GM19025 (cell line): ENCODE measurements at regions not wholly inside any gene's neighbourhood (a gene's known extent, or its start where the extent isn't known, plus 50 kb on each side); places are given as distances from the start of the nearest gene placed in this dataset.
"Not testable (repeated sequence)": the region's sequence is repeated elsewhere in the genome, so short reads cannot be mapped to it uniquely, and the experiment has no call there.

Source experiments
- ATAC-seq: cut with Tn5 transposase; IDR thresholded peaks from one replicate; pipeline ENCODE4 v1.9.1; 2021; ENCODE audit warnings: mild to moderate bottlenecking, low read depth, moderate library complexity; ENCODE audit not compliant: unreplicated experiment

GRCh38 chr6:53446151-53446550 lies 97.4 kb upstream of the ELOVL5 start:
- ATAC-seq: no peak

DNA sequence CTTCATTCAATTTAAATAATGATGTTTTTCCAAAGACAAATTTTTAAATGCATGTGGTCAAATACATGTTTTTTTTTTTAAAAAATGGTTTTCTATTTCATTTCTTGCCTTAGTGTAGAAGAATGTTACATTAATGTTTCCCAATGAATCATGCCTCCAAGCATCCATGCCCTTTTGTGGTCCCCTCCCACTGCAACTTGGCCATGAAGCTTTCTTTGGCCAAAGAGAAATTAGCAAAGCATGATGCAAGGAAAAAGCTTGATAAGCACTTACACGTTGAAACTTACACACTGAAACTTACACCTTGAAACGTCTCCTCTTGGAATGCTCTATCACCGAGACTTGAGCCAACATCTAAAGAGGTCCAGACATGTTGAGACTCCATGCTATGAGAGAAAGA lies 93.0 kb upstream of the ELOVL5 start:
- ATAC-seq: no peak

GRCh38 chr6:53441035-53441493 lies 92.3 kb upstream of the ELOVL5 start:
- no peak for ATAC-seq

- no peak for ATAC-seq
These were observed 91.7 kb upstream of the ELOVL5 start for GRCh38 chr6:53440336-53440945.

- ATAC-seq: no peak
These were observed 90.8 kb upstream of the ELOVL5 start for GRCh38 chr6:53439556-53439955.

DNA sequence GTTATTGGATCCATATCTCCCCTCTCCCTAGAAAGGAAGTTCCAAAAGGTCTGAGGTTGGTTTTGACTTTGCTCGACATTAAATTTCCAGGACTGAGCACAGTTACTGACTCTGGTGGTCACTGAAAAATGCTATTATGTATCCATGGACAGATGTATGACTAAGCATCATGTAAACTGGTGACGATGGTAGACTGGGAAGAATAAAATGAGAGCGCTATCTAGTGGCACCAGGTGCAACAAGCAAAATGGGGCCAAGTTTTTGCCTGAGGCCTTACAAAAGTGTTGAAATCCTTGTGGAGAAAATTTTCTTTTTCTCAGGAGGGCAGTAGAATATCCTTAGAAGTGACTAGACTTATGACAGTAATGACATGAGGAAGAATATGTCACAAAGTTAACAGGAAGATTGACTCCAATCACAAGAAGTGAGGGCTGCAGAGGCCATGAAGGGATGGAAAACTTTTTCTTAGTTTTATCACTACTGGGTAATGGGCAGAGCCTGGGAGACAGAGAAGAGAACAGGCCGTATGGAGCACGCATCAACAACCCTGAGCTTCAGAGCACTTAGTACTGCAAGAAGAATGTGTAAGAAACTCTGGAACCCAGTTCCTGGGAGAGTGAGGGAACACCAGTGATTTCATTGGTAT lies 88.9 kb upstream of the ELOVL5 start:
- ATAC-seq: no peak

GRCh38 chr6:53436526-53437303 lies 88.0 kb upstream of the ELOVL5 start:
- ATAC-seq: no peak

DNA sequence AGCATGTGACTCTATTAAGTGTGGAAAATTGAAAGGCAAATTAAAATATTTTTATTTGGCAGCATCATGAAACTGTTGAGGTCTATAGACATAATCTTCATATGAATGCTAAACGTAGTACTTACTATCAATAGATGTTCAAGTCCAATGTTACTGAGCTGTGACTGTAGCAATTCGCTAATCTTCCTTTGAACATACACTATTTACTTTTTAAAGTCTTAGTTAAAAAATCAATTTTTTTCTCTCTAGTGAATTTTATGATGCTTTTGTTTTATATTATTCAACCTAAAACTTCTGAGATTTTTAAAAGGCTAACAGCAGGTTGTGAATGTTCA lies 85.2 kb upstream of the ELOVL5 start:
- no peak for ATAC-seq

GRCh38 chr6:53433261-53433950 lies 84.7 kb upstream of the ELOVL5 start:
- ATAC-seq: no peak

DNA sequence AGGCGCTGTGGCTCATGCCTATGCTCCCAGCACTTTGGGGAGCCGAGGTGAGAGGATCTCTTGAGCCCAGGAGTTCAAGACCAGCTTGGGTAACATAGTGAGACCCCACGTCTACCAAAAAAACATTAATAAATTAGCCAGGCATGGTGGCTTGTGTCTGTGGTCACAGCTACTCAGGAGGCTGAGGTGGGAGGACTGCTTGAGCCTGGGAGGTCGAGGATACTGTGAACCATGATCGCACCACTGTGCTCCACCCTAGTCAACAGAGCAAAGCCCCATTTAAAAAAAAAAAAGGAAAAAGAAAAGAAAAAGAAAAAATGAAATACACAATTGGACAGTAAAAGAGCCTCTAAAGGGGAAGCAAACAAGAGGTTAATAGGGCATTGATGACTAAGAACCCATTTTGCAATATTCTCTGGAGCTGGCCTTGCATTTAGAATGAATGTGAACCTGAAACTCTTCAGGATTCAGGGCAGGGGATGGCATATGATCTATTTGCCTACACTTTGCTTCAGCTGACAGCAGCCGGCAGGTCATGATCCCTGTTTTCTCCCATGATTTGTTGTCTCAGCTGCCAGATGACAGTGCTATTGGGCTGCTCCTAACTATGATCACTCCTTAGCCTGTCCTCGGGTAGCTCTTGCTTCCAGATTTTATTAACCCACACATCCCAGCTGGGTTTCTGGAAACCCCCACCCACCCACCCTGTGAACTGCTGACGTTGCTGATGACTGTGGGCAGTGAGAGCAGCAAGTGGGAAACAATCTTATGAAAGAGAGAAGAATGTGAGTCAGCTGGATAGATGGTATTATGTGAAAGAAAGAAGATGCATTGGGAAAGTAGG lies 83.8 kb upstream of the ELOVL5 start:
- no peak for ATAC-seq

DNA sequence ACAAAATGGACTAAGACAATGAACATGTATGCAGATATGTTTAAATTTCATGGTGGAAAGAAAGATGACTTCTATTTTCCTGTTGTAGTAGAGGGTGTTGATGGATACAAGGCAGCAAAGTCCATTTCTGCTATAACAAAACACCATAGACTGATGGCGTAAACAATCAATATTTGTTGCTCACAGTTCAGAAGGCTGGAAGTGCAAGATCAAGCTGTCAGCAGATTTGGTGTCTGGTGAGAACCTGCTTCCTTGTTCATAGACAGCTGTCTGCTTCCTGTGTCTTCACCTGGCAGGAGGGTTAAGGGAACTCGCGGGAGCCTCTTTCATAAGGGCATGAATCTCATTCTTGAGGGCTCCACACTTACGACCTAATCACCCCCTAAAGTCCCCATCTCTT lies 83.0 kb upstream of the ELOVL5 start:
- no peak for ATAC-seq

- ATAC-seq: no peak
These were observed 80.7 kb upstream of the ELOVL5 start for GRCh38 chr6:53429401-53429800.

DNA sequence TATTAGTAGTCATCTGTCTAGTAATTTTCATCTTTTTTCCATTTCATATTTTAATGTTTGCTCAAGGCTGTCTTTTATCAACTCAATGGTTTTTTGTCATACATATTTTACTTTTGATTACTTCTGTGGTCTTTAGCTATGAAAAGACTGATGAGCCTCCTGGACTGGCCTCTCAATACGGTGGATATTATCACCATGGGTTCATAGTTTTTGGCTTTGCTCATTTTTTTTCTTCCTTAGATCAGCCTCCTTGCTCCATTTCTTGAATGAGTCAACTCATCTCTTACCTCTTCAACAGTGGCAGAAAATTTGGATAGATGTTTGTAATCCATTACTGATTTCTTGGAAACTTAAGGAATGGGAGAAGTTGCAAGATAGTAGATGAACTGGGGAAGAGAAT lies 80.1 kb upstream of the ELOVL5 start:
- no peak for ATAC-seq

DNA sequence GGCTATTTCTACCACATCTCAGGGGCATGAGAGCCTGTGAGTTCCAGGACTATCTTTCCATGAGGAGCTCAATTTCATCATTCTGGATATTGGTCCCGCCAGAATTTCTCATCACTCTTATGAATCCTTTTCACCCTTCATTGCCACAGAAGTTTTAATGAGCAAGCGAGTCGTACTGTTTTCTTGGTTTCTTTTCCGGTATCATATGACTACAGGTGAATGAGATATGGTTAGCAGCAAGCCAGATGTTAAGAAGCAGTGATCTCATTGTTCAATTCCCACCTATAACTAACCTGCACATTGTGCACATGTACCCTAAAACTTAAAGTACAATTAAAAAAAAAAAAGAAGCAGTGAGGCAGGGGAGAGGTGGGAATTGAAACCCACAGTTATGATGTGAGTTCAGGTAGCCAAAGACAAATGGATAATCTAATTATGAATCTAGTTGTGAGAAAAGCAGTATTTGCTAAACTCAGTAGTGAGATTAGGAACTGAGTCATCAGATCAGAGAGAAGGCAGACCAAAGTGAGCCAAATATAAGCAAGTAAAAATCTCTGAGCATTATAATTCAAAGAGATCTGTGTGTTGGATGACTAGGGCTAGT lies 78.0 kb upstream of the ELOVL5 start:
- ATAC-seq: peak; percentile 77

DNA sequence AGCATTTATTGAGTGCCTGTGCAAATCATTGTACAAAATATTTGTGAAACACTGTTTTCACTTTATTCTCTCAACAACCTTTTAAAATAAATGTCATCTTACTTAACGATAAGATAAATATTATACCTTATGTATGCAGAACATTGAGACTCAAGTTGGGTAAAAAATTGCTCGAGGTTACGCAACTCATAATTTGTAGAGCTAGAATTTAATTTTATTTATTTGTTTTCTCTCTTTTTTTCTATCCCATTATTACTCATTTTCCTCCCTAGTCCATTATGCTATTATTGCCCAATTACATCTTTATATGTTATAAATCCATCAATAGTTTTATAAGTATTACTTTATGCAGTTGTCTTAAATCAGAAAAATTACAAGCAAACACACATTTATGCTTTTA lies 77.4 kb upstream of the ELOVL5 start:
- no peak for ATAC-seq

DNA sequence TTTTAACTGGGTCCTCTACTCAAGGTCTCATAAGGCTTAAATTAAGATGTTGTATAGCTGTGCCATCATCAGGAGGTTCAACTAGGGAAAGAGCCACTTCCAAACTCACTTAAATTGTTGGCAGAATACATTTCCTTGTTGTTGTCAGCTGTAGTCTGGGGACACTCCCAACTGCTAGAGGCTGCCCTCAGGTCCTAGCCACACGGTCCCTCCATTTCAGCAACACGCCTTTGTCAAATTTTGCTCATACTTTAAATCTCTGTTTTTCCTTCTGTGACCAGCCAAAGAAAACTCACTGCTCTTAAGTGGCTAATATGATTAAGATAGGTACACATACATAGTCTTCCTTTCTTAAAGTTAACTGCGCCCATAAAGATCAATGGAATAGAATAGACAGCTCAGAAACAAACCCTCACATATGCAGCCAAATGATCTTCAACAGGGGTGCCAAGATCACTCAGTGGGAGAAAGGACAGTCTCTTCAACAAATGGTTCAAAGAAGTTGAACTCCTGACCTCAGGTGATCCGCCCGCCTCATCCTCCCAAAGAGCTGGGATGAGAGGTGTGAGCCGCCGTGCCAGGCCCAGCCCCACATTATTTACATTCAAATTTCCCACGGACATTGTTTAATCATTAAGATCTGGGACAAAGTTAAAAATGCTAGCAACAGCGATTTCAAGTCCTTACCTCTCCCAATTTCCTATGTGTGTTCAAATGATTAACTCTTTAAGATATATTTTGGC lies 76.4 kb upstream of the ELOVL5 start:
- ATAC-seq: no peak

- no peak for ATAC-seq
These were observed 75.5 kb upstream of the ELOVL5 start for GRCh38 chr6:53424300-53424699.

GRCh38 chr6:53423560-53423959 lies 74.8 kb upstream of the ELOVL5 start:
- ATAC-seq: not testable (repeated sequence)

- ATAC-seq: no peak
These were observed 70.3 kb upstream of the ELOVL5 start for GRCh38 chr6:53419026-53419425.
